Hepatic stellate cell (primary cell): ENCODE measurements at regions not wholly inside any gene's neighbourhood (a gene's known extent, or its start where the extent isn't known, plus 50 kb on each side); places are given as distances from the start of the nearest gene placed in this dataset.
"Not testable (repeated sequence)": the region's sequence is repeated elsewhere in the genome, so short reads cannot be mapped to it uniquely, and the experiment has no call there.

ENCODE experiments used
- DNase-seq: peaks from one replicate; pipeline ENCODE4 v3.0.0; 2011; ENCODE audit warnings: low spot score

DNA sequence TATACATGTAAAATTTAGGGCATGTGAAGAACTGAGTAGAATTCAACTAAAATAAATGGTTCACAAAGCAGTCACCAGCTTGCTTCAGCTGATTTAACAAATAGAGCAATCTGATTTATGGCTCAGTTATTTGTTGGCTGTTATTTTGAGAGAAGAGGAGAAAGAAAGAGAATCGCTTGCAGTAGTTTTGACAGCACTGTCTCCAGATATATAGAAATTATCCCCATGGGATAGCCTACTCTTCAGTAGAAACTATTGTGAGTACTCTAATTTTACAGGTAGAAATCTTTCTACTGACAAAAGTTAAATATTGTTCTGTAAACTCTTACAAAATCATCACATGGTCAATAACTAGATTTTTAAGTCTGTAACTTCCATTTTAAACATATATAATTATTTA lies 1098.2 kb downstream of the MRPL39 start:
- DNase-seq: no peak

DNA sequence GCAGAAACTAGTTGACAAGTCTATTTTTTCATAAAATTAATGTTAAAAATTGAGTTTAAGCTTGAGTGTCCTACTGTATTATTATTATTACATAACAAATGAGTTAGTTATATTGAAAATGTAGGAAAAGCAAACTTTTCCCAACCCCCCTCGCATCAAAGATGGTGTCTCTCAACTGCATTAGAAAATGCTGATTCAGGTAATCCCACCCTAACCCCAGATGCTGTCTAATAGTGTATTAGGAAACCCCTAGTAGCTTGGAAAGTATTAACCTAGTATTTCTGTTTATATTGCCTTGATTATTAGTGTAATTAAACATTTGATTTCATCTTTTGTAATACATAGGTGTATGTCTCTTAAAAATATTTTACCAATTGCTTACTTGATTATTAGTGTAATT lies 1120.3 kb downstream of the MRPL39 start:
- no peak for DNase-seq

DNA sequence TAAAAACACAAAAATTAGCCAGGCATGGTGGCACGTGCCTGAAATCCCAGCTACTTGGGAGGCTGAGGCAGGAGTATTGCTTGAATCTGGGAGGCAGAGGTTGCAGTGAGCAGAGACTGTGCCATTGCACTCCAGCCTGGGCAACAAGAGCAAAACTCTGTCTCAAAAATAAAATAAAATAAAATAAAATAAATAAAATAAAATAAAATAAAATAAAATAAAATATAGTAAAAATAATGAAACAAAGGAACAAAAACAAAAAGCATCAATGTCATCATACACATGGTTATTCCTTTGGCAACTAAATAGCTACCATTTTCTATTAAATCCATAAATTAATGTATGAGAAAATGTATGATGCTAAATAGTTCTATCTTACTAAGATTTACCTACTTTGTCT lies 1123.9 kb downstream of the MRPL39 start:
- DNase-seq: not testable (repeated sequence)

DNA sequence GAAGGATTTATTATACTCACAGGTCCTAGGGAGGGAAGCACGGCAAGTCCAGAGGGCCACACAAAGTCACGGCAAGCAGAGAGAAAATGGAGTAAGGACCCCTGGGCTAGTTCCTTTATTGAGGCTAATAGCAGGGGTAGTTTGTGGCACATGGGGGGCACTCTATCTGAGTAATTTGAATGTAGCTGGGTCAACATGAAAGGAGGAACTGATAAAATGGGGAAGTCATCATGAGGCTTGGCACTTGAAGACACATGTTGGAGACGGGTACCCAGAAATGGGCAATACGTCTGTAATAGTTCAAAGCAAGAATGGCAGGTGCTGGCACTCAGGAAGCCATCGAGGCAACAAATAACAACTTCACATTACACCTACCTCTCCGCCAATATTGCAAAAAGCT lies 1136.4 kb downstream of the MRPL39 start:
- no peak for DNase-seq

DNA sequence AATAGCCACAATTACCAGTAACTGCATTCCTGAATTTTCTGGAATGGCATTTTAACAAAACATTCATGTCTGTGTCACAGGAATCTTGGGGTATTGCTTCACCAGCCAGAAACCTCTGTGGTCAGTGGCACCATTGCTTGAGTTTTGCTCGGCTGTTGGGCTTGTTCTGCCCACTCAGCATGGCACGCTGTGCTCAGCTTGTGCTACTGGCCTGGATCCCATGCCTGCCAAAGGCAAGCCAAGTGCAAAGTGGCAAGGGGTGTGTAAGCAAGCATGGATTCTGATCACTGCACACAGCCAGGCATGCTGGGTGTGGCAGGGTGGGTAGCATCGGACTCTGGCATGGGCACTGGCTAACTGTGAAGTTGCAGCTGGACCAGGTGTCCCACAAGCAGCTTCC lies 1150.9 kb downstream of the MRPL39 start:
- DNase-seq: no peak

DNA sequence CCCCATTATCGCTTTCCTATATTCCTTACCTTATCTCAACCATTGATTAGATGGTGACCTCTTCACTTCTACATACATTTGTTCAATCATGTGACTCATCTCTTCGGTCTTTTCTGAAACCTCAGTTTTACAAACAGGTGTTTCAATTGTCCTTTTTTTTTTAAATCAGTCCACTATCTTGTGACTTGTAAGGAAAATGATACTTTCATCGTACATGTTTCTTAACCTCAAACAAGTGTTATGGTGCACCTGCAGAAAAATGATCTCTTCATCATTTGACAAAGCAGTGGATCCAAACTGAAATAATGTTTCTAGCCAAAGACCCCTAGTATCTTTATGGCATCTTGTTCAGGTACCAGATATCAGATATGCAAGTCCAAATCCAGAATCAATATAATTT lies 1157.2 kb downstream of the MRPL39 start:
- DNase-seq: no peak

DNA sequence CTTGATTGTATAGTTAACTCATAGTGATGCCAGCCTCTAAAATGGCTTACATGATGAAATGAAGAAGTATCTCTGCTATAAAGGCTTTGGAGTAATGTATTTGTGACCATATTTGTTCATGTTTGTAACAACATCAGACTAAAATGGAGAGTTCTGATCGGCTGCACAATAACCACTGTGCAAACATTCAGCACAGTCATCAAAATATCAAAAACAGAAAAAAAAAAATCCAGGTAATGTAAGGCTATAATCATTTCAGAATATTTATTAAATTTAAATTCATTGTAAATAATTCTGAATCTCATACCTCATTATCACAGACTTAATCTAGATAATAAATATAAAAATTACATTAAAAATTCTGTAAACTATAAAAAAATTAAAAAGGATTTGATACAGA lies 1161.8 kb downstream of the MRPL39 start:
- DNase-seq: no peak

DNA sequence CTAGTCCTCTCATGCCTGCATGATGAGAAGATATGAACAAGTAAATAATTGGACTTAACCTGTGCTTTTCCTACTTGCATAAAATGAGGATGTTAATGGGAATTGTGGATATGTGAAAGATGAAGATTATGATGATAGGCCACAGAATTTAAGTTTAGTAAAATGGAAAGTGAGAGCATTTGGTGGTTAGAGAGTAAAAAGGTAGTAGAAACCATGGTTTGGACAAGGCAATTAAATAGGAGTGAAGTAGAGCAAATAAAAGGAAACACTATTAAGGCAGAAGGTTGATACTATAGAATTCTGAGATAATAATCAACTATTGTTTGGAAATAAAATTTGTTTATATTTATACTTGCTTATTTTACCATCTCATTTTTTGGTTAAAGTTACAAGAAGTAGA lies 1162.5 kb downstream of the MRPL39 start:
- no peak for DNase-seq

DNA sequence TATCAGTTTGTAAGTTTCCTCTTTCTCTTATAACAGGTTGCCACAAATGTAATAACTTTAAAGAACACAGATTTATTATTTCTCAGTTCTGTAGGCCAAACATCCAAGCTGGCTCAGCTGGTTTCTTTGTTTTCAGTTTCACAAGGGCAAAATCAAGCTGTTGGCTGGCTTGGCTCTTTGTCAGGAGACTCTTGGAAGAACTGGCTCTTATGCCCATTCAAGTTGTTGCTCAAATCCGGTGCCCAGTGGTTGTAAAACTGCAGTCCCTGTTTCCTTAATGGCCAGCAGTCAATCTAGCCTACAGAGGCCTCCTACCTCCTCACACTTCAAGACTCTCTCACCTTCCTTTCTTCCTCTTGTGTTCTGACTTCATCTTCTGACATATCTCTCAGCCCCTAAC lies 1171.0 kb downstream of the MRPL39 start:
- DNase-seq: no peak

DNA sequence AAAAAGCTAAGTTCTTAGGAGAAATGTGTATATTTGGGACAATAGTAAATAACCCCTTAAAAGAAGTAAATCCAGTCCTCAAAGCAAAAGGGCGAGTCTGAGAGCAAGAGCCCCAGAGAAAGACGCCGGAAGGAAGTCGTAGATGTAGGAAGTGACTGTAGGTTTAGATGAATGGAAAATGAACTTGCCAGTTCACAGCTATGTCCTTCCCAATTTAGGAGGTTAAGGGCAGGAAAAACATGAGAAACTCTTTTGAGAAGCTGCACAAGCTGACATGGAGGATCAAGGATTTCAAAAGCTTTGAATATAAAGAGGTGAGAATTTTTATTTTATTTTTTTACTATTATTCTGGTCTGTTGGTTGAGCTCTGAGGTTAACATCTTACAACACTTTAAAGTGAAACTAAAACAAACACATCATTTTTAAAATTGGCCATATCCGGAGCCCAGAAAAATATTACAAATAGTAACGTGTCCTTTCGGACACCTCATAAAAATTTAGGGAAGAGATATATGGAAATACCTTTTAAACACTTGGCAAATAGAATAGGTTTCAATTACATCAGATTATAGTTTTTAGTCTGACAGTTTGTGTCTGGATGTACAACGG lies 1178.6 kb downstream of the MRPL39 start:
- DNase-seq: no peak

DNA sequence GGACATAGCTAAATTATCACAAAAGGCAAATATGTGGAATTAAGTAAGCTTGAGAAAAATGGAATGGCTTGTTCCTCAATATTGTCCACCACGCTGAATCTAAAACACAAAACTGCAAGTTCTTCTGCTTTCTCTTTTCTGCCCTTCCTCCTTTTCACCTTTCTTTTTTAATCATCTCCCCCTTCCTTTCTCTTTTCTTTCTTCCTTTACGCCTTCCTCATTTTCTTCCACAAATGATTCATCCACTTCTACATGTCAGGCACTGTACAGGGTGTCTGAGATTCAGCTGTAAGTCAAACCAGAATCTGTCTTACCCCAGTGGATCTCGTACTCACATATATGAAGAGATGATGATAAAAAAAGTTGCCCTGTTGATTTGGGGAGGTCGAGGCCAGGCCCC lies 1182.5 kb downstream of the MRPL39 start:
- no peak for DNase-seq

DNA sequence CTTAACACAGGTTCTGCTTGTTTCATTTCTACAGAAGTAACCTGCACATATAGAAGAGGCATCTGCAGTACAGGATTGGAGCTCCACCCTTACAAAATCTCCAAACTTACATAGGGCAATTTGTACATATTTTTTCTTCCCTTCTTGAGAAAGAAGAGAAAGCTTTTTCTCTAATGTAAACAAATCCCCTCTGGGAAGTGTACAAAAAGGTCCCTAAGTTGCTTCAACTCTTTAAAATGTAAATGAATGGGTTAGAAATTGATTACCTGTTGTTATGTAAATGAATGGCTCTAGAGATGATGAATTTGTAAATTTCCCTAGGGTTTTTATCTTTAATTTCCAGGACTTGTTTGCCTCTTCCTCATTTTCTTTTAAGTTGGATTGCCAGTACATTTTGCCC lies 1183.7 kb downstream of the MRPL39 start:
- DNase-seq: no peak

DNA sequence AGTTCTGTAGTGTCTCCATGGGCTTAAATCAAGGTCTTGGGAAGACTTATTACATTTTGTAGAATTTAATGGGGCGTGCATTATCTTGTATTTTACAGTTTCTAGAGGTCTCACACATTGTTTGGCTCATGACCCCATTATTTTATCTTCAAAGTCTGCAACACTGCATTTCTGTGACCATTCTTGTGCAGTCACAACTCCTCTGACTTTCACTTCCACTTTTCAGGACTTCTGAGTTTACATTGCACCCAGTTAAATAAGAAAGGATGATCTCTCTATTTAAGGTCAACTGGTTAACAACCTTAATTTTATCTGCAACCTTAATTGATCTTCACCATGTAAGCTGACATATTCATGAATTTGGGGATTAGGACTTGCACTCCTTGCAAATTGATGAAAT lies 1186.6 kb downstream of the MRPL39 start:
- DNase-seq: no peak

DNA sequence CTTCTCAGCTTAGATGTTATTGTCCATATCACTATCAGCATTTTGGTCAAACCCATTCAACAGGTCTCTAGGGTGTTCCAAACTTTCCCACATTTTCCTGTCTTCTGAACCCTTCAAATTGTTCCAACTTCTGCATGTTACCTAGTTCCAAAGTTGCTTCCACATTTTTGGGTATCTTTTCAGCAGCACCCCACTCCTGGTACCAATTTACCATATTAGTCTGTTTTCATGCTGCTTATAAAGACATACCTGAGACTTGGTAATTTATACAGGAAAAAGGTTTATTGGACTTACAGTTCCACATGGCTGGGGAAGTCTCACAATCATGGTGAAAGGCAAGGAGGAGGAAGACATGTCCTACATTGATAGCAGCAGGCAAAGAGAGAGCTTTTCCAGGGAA lies 1187.6 kb downstream of the MRPL39 start:
- DNase-seq: not testable (repeated sequence)

DNA sequence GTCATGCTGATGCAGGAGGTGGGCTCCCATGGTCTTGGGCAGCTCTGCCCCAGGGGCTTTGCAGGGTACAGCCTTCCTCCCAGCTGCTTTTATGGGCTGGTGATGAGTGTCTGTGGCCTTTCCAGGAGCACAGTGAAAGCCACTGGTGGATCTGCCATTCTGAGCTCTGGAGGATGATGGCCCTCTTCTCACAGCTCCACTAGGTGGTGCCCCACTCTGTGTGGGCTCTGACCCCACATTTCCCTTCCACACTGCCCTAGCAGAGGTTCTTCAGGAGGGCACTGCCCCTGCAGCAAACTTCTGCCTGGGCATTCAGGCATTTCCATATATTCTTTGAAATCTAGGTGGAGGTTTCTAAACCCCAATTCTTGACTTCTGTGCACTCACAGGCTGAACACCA lies 1188.6 kb downstream of the MRPL39 start:
- DNase-seq: no peak

DNA sequence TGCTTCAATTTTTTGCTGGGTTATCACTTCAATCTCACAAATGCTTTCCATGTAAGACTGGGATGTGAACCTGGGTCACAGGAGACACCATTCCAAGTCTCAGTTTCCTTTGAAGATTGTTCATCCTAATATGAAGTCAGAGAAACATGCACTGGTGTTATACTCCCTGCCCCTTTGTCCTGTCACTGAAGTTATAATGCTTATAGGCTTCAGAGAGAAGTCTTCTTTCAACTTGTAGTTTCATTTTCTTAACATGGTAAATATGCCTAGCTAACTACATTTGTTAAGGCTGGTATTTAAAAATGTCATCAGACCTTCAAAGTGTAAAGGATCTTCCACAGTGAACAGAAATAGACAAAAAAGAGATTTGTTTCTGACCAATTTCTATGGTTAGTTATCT lies 1195.9 kb downstream of the MRPL39 start:
- DNase-seq: no peak

DNA sequence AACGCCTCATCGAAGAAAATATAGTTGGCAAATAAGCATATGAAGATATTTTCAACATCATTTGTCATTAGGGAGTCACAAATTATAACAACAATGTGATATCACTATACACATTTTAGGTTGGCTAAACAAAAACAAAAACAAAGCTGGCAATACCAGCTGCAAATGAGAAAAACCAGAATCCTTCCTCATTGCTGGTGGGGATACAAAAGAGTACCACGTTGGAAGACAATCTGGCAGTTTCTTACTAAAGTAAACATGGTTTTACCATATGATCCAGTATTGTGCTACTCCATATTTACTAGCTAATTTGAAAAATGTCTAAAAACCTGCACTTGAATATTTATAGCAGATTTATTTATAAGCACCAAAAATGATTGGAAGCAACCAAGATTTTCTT lies 1204.1 kb downstream of the MRPL39 start:
- DNase-seq: no peak

DNA sequence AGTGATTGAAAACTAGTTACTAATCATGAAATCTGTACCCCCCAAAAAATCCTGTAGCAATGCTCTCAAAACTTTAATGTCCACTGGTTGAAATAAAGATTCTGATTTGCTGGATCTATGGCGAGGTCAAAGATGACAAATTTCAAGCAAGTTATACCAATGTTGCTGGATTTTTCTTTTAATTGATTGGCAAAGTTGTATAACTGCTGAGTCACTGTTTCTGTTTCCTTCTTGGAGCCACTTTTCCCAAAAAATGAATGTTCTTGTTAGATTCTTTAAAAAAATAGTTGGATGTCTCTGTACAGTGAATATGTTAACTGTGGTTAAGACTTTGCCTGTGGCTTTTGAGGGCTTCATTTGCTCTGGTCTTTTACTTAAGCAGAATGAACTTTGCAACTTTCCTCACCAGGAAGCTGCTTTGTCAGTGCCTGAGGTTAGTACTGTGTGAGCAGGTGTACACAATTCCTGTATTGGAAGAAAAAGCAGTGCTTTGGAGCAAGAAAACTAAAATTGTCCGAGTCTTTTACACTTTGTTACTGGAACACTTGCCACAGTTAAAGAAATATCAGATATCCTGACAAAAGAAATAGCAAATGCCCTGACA lies 1211.9 kb downstream of the MRPL39 start:
- no peak for DNase-seq

DNA sequence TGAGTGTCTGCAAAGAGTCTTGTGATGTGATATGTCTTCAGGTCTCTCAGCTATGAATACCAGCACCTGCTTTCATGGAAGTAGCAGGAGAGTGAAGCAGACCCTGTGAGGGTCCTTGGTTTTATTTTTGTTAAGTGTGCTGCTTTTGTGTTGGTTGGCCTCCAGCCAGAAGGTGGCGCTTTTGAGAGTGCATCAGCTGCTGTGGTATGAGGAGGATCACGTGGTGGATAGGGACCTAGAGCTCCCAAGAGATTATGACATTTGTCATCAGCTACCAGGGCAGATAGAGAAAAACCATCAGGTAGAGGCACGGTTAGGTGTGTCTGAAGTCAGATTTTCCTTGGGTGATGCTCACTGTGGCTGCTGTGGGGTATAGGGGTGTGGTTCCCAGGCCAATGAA lies 1232.1 kb downstream of the MRPL39 start:
- no peak for DNase-seq

DNA sequence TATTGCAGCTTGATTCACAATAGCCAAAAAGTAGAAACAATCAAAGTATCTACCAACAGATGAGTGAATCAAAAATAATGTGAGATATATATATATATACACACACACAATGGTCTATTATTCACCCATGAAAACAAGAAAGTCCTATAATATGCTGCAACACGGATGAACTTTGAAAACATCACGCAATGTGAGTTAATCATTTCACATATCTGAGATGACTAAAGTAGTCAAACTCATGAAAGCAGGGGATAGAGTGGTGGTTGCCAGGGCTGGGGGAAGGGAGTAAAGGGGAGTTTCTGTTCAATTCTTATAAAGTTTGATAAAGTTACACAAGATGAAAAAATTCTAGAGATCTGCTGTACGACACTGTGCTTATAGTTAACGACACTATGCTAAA lies 1234.8 kb downstream of the MRPL39 start:
- DNase-seq: no peak

DNA sequence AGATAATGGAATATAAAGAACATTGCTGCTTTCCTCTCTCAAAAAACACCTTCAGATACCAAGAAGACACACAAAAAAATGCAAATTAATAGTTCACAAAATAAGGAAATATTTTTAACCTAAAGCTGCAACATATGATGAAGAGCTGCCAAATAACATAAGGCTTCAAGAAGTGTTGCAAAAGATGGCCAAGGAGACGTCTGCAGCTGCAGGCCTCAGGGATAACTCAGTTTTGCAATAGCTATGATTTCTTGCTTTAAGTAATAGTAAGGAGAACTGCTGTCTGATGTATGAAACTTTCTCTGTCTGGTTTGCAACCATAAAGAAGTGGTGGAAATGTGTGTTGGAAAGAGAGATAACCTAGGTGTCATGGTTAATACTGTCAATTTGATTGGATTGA lies 1237.5 kb downstream of the MRPL39 start:
- DNase-seq: no peak

DNA sequence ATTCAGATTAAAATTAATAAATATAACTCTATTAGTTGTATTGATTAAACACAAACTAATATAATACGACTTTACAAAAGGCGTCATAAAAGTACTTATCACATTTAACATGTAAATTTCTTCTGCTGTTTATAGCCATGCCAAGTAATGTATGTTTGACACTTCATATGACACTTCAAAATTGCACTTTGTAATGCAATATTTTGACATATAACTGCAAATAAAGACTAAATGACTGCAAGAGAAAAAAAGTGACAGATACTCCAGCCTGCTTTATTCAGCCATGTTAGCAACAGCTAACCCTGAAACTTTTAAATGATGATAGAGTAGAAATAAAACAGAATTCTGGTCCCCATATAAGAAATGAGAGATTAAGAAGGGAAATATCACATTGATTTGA lies 1238.0 kb downstream of the MRPL39 start:
- no peak for DNase-seq

DNA sequence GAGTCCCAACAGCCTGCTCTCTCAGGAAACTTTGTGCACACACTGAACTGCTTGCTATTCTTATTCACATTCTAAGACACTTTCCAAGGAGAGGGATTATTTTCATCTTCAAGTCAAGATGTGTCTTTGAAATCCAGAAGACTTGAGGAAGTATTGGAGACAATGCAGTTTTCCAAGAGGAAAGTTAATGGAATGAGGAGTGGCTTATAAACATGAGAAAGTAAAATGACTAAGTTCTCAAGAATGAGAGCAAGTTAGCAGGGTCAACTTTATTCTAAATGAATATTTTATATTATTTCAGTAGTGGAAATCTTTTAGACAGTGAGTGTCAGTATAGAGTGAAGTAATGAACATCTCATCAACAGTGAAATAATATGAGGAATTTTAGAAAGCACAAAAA lies 1239.3 kb downstream of the MRPL39 start:
- no peak for DNase-seq

DNA sequence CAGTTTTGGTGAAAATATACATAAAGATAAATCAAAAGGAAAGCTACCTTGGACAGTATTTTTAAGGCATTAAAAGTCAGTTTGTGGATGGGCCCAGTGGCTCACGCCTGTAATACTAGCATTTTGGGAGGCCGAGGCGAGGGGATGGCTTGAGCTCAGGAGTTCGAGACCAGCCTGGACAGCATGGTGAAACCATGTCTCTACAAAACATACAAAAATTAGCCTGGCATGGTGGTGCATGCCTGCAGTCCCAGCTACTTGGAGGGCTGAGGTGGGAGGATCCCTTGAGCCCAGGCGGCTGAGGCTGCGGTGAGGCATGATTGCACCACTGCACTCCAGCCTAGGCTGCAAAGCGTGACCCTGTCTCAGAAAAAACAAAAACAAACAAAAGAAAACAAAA lies 1253.8 kb downstream of the MRPL39 start:
- DNase-seq: no peak

DNA sequence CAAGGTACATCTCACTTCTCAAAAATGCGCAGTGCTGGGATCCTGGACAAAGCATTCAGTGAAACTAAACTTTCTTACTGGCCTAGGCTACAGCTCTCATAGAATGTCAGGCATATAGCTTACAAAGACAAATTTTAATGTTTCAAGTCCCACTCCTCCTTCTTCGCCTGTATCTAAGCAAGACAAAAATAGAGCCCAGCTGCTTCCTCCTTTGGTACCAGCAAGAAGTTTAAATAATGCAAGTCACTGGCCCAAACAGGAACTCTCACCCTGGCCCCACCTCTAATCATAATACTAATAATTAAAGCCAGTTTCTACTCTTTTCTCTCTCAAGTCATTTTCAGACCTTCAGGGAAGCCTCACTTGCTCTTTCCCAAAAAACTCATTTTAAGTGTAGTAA lies 1267.9 kb downstream of the MRPL39 start:
- DNase-seq: no peak
